COLO829 (cell line): ENCODE measurements at regions not wholly inside any gene's neighbourhood (a gene's known extent, or its start where the extent isn't known, plus 50 kb on each side); places are given as distances from the start of the nearest gene placed in this dataset.

Experiments used
- DNase-seq: peaks from one replicate; pipeline ENCODE4 v3.0.0; 2012; ENCODE audit warnings: low spot score

DNA sequence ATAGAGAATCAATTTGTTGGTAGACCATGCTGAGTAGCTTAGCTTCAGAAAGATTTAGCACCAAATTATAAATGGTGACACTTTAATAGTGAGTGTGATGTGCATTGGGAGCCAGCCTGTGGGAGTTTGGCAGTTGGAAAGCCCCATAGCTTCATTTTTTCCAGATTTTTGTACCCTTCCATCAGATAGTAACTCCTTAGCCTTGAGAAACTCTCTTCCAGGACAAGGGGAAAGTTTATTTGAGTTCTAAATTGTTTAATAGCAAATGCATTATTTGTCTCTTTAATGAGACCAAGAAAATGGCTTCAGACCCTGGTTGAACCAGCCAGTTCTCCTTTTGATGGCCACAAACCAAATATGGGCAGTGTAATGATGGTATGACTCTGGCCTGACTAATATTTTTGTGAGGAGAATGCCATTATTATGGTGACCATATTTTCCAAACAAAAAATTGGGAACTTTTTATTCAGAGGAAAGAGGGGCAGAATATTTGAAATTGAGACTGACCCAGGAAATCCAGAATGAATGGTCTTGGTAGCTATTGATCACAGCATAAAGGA lies 49.8 kb downstream of the PLCE1 start:
- no peak for DNase-seq

DNA sequence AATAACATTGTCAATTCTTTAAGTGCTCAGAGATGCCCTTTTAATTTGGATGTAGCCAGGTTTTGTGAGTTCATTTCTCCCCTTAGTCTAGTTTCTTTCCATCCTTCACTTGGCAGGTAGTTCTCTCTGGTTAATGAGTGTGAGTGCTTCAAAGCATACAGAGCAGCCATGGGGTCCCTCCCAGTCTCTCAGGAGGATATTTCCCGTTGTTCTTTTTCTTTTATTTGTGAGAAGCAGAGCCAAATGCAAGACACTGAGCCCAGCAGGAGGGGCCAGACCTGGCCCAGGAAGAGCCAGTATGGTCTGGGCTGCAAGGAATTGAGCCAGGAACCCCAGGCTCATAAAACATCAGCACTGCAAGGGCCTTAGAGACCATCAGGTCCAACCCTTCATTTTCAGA lies 52.4 kb downstream of the PLCE1 start:
- DNase-seq = no peak

DNA sequence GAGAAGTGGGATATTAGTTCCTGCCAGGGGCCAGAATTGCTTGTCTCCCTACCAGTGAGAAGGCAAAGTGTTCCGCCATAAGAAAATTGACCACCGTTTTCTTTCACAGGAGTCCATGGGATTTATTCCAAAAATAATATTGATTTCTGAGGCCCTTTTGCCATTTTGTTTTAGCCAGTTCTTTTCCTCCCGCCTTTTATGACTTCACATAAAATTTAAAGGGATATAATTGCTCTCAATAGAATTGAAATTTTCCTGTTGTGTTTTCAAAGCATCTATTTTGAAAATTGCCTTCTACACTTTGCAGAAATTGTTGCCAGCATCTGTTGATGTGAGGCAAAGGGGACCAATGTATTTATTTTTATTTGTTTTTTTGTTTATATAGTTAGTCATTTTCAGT lies 53.6 kb downstream of the PLCE1 start:
- no peak for DNase-seq

DNA sequence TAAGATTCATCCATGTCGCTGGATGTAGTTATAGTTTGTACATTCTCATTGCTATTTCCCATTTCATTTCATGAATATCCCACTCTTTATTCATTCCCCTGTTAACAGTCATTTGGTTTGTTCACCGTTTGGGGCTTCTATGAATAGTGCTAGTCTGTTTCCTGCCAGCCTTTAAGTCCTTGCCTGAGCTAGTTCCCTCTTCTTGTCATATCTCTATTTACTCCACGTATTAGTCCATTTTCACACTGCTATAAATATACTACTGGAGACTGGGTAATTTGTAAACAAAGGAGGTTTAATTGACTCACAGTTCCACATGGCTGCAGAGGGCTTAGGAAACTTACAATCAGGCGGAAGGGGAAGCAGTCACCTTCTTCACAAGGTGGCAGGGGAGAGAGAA lies 56.2 kb downstream of the PLCE1 start:
- DNase-seq = no peak

DNA sequence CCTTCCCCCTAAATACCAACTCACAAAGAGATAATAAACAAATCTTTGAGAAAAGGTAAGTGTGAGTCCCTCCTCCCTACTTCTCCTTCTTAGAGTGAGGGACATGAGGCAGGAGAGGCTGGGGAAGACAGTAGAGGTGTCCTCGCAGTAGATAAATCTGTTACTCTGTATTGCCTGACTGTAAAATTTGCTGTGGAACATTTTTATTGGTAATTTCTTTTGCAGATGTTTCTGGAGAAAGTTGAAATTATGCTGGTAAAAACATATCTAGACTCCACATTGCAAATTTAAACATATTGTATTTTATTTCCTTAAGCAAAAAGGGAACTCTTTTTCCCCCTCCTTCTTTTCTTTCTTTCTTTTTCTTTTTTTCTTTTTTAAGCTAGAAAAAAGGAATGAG lies 58.5 kb downstream of the PLCE1 start:
- no peak for DNase-seq

DNA sequence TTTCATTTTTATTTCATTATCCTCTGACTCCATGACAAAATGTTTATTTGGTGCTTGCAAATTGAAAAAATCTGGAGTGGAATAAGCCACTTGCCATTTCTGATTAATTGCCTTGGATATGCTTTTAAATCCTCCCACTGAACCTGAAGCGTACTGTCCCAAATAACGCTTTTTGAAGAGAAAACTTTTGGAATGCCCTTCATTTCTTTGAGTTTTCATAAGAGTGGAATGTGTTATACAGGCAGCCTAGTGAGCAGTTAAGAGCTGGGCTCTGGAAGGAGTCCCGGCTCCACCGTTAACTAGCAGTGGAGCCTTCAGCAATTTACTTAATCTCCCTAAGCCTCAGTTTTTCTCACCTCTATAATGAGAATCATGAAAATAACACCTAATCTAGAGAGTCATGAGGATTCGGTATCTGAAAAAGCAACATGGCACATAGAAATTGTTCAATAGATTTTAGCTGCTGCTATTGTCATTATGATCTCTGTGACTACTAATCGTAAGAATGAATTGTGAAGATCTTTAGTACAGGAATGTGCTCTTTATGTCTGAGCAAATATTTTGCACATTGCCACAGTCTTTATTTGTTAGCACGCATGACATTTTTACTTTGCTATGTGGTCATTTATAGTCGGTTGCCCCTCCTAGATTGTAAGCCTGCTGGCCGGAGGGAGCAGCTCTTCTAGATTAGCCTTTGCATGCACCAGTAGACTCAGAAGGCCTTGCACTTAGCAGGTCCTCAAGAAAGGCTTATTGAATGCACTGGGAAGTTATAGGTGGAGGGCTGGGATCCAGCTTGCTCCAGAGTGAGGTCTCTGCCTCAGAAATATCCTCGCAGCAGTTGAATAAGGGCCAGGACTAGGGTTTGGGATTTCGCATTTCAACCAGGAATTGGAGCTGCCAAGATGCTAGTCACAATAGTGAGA lies 59.4 kb downstream of the PLCE1 start:
- DNase-seq = no peak

DNA sequence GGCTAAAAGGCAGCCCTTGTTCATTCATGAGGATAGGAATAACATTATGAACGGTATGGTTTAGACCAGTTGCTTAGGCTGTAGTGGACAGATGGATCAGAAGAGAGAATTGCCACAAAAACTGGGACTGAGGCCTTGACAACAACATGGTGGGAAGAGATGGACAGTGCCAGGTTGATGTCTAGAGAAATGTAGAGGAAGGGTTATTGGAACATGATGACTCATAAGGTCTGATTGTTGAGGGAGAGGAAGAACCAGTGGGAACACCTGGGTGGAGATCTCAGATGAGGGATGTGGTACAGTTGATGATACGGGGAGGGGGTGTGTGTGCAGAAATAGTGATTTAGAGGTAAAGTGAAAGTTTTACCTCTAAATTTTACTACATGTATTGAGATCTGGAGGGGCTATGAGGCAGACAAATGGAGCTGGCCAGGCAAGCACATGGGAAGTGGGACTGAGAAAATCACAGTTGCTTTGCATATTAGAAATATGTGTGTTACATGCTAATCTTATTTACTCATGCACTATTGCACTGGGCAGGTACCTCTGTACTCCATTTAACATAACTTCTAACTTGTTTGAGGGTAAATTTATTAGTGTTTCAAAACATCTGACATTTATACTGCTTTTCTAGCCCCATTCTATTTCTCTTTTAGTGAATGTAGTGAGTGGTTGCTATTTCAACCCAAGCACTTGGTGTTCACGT lies 65.6 kb downstream of the PLCE1 start:
- no peak for DNase-seq

DNA sequence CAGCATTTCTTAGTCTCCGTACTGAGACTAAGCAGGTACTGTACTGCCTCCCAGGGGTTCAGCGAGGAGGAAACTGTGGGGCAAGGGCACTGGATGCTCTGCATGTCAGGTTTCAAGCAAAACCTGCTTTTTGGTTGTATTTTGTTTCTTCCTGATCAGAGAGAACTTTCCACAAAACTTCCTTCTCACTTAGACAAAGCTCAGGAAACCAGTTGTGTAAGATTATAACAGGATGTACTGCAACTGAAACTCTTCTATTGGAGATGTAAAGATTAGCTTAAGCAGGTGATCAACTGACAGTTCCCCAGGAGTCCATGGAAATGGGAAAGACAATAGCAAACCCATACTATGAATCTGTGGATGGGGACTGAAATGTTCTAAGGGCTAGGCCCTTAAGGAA lies 67.3 kb downstream of the PLCE1 start:
- no peak for DNase-seq

DNA sequence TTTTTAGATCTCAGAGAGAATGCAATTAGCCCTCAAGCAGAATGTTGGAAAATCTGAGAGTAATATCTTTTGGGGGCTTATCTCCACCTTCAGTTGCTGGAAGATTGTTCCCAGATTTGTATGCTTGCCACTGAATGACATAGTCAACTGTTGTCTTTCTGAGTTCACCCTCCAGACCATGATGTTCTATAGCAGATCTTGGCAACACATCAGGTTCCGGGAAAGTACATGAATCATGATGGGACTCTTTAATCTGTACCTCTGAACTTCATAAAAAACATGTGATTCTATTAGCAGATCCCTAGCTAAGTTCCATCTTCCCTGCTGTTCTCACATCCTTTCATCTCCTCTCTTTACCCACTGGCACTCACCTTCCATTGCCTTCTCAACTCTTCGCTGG lies 68.9 kb downstream of the PLCE1 start:
- DNase-seq = no peak

DNA sequence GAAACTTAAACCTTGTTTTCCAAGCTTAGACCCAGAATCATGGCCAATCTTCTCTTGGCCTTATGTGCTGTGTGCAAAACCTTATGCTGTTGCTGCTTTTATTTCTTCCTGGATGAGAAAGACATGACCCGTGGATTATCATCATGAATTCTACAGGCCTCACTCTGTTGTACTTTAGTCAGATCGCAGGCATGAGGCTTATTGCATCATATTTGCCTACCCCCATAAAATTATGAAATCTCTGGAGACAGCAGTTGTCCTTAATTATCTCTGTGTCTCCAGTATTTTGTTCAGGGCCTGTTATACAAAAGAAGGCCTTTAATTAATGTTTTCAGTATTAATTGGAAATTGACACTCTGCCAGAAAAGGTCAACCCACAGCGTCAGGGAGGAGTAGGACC lies 71.6 kb downstream of the PLCE1 start:
- no peak for DNase-seq

DNA sequence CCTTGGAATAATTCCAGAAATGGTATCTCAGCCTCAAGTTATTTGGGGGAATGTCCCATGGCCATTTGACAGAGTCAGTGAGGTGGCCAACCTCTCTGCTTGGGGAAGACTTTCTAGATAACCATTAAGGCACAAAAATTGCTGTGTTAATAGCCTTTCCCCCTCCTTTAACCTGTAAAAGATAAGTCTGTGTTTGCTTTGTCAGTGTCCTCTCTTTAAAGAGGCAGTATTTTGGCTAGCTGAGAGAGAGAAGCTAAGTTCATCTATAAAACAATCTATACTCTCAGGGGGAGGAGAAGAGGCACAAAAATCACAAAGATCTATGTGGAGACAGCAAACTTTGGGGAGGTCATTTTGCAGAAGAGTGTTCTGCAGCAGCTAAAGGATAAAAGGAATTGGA lies 72.1 kb downstream of the PLCE1 start:
- no peak for DNase-seq

DNA sequence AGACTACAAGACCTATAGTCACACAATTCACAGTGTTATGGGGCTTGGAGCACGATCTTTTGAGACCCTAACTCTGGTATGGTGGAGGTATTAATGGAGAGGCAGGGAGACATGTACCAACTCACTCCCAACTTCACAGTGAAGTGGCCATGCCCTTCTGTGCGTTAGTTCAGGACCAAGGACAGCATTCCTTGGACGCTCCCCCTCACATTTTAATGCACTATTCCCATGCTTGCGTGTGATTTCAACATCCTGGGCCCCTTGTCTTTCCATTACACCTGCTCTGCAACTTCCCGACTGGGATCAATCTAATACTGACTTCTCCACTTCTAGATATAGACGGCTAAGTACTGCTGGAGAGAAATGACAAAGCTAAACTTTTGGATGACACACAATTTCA lies 72.7 kb downstream of the PLCE1 start:
- DNase-seq = peak; percentile 2

DNA sequence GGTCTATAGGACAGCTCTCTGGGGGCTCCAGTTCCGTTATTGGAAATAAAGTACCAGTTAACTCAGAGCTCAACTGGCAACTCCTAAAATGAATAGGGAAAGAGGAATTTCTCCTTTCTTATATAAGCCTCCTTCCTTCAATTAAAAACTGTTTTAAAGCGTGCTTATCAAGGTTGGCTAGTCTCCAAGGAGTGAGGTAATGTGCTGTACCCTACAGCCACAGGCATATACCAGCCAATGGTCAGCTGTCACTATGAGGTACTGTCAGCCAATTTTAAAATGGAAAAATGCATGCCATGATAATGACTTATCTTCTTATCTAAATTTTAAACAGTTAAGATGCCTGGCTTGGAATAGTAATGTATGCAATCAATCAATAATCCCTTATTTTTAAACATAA lies 76.2 kb downstream of the PLCE1 start:
- DNase-seq = no peak

DNA sequence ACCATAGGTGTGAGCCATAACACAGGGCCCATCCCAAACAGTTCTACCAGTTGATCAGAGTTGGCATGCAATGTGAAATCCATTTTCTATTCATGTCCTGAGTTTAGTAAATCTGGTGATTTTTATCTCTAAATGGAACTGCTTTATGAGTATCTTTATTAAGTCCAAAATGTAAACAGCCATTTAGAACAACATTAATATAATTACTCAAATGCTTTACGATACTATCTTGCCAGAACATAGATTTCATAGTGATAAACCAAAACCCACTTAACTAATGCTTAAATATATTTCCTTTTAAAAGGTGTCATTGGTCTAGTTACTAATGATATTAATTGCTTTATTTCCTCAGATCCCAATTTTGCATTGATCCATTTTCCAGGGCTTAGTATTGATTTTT lies 80.7 kb downstream of the PLCE1 start:
- DNase-seq = no peak

DNA sequence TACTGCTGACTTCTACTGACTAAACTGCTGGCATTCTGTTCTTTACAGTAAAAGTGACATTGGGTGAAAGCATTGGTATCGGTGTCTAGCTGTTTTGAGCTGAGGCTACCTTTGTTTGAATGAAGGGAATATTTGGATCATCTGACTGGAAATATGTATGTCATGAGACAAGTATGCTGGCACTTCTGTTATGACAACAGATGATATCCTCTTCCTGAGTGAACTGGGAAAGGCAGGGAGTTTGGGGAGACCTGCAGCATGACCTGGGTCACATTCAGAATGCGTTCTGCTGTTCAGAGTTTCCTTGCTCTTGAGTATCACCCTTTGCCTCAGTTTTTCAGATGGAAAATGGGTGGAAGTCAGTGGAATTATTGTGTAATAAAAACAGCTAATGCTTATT lies 81.8 kb downstream of the PLCE1 start:
- DNase-seq = no peak

DNA sequence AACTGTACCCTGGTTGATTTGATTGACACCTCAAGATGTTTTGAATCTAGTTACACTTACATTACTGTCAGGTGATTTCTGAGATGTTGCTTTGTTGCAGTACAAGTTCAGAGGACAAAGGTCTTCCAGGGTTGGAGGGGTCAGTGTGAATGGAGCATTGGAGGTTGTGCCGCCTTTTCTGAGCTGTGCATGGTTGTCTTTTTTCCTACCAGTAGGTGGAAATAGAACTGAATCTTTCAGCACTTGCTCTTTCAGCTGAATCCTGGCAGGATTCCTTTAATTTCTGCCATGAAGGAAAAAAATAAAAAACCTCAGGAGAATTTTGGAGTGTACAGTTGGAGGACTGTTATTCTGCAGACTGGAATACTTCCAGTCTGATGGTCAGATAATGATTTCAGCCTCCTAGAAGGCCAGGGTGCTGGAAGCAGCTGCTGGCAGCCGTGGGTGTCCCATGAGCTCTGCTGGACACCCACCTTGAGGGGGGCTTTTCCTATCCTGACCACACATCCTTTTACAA lies 82.7 kb downstream of the PLCE1 start:
- peak; percentile 15 for DNase-seq

DNA sequence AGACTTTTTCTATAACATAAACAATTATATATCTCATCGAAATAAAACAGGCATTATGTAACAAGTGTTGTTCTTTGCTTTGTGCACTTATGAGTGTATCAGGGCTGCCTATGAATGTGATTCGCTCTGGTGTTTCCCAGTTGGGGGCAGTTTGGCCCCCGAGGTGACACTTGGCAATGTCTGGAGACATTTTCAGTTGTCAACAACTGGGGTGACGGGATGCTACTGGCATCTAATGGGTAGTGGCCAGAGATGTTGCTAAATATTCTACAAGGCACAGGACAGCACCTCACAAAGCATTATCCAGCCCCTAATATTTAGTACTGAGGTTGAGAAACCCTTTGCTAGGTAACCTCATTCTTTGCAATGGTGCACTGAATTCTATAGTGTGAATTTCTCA lies 83.3 kb downstream of the PLCE1 start:
- no peak for DNase-seq

DNA sequence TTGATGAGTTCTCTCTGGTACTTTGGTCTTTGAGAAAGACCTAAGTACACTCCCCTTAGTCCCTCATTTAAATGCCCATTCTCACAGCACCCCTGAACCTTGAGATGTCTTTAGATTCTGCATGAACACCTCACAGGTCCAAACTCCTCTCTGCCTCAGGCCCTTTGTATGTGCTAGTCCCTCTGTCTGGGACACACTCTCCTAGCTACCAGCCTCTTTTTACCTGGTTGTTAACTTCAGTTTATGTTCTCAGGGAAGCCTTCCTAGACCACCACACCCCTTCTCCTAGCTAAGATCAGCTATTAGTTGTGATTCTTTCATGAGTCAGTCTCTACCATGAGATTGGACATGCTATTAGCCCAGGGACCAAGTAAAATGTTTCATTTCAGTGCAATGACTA lies 86.4 kb downstream of the PLCE1 start:
- no peak for DNase-seq

DNA sequence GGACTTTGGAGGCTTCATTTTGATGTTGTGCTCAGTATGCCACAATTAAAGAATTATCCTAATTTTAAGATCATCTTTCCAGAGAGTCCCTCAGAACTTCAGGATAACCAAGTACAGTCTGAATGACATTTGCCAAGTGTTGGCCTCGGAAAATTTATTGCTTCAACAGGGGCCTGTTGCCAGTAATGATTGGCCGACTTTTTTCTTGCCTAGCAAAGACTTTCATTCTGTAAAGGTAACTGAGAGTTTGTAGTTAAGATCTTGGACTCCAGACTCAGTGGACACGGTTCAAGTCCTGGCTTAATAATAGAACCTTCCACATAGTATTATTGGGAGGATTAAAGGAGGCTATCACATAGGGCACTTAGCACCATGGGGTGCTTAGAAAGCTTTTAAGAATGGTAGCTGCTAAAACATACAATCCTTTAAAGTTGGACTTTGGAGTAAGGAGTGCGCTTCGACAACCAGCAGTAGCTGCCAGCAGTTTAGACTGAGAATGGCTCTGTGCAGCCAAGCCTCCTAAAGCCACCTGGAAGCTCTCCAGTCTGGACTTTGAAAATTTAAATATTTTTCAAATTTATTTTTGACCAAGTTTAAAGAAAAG lies 90.0 kb downstream of the PLCE1 start:
- no peak for DNase-seq

DNA sequence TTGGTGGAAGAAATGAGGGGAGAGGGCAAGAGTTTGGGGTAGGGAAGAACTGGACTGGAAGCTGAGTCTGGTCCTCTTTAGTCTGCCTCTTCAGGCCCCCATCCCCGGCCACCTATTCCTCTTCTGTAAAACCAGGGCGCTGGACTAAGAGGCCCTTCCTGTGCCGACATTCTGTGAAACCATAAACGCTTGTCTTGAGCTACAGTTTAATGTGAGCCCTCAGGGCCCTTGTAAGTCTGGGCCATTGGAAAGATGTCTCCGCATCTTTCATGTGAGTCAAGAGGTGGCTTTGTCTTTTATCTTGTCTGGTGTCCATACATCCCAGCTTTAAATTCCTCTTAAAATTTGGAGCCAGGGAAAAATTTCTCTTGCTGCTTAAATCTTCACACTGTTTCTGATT lies 90.6 kb downstream of the PLCE1 start:
- no peak for DNase-seq

DNA sequence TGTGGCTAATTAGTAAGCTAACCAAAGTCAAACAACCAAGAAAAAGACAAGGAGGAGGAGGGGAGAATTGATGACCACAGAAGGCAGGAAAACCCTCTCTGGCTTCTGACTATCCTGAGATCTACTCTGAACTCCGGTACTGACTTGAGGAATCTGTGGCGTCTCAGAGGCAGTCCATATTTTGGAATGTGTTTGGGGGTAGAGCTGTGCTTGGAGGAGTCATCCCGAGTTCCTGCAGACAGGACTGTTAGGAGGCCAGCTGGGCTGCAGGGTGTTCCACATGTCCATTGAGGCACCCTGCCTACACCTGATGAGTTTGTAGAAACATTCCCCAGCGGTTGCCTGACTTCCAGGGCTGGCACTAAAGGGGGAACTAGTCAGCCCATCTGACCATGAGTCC lies 91.6 kb downstream of the PLCE1 start:
- DNase-seq = no peak

DNA sequence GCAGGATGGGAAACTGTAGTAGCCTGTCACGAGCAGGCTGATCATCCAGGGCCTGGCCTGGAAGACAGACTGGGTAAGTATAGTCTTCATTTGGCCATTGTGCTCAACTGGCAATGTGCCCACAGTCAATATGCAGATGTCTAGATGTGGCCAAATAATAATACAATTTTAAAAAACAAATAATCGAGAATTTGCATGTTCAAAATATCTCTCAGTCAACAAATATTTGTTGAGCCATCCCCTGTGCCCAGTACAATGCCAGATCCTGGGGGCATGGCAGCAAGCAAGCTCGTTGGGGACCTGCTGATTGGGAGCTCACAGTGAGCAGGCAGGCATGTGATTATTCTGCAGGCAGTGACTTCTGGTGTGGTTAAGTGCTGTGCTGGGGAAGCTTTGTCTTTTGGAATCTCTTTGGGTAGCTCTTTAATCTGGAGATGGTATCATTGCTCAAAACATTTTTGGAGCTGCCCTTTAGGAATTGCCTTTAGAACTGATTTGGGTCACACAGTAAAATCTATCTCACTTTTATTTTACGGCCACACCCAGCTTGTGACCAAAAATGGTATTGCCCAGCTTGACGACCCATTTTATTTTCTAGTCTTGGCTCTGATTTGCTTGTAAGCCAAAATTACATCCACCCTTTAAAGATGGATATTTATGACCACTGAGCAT lies 92.2 kb downstream of the PLCE1 start:
- no peak for DNase-seq
